Epithelial cell of proximal tubule (primary cell): ENCODE measurements at regions not wholly inside any gene's neighbourhood (a gene's known extent, or its start where the extent isn't known, plus 50 kb on each side); places are given as distances from the start of the nearest gene placed in this dataset.

Experiments used
- DNase-seq: peaks from one replicate; pipeline ENCODE4 v3.0.0-alpha.2; 2011; ENCODE audit warnings: low read depth
- H3K4me3 ChIP-seq: 2 replicates; pipeline ENCODE4 v1.5.1; 2011; ENCODE audit warnings: low read depth, mild to moderate bottlenecking, low read length
- CTCF ChIP-seq: conservative IDR thresholded peaks from 2 replicates; pipeline ENCODE4 v1.5.1; 2012; ENCODE audit warnings: low read depth, mild to moderate bottlenecking, low read length

- no peak overlapping the region for H3K4me3 ChIP-seq
- no peak for TF ChIP-seq CTCF
- DNase-seq = no peak
Observed at GRCh38 chr22:49087716-49088601, 739.7 kb downstream of the BRD1 start.

GRCh38 chr22:49087198-49087597, 740.5 kb downstream of the BRD1 start:
- H3K4me3 ChIP-seq = no peak overlapping the region
- DNase-seq = no peak
- no peak for TF ChIP-seq CTCF

GRCh38 chr22:49086606-49087157, 741.0 kb downstream of the BRD1 start:
- no peak for DNase-seq
- TF ChIP-seq CTCF = no peak
- no peak overlapping the region for H3K4me3 ChIP-seq

- no peak for TF ChIP-seq CTCF
- H3K4me3 ChIP-seq = no peak overlapping the region
- no peak for DNase-seq
Observed at GRCh38 chr22:49086181-49086580, 741.5 kb downstream of the BRD1 start.

GRCh38 chr22:49084206-49084605, 743.5 kb downstream of the BRD1 start:
- no peak for TF ChIP-seq CTCF
- no peak overlapping the region for H3K4me3 ChIP-seq
- DNase-seq = no peak

GRCh38 chr22:49083607-49084006, 744.1 kb downstream of the BRD1 start:
- no peak for DNase-seq
- no peak overlapping the region for H3K4me3 ChIP-seq
- no peak for TF ChIP-seq CTCF
